GM06990 (cell line): ENCODE measurements at regions not wholly inside any gene's neighbourhood (a gene's known extent, or its start where the extent isn't known, plus 50 kb on each side); places are given as distances from the start of the nearest gene placed in this dataset.

Source experiments
- DNase-seq: peaks from one replicate; pipeline ENCODE4 v3.0.0-alpha.2; 2011; ENCODE audit not compliant: insufficient read length; ENCODE audit errors: extremely low read depth
- H3K27me3 ChIP-seq: replicated peaks from 2 replicates; pipeline ENCODE4 v1.6.0; 2011; ENCODE audit warnings: low read length; ENCODE audit not compliant: control insufficient read depth, insufficient read depth
- H3K36me3 ChIP-seq: 2 replicates; pipeline ENCODE4 v1.5.1; 2011; ENCODE audit warnings: low read length; ENCODE audit not compliant: control insufficient read depth, insufficient read depth
- H3K4me3 ChIP-seq: replicated peaks from 2 replicates; pipeline ENCODE4 v1.5.1; 2011; ENCODE audit warnings: low read depth, mild to moderate bottlenecking, control low read depth, low read length
- CTCF ChIP-seq: IDR thresholded peaks from 2 replicates; pipeline ENCODE4 v1.5.1; 2011; ENCODE audit warnings: low read length, control low read depth, mild to moderate bottlenecking, inconsistent platforms; ENCODE audit not compliant: insufficient read depth, poor library complexity, severe bottlenecking

GRCh38 chr16:79747688-79748087 is 147.2 kb upstream of the MAF start:
- H3K27me3 ChIP-seq = no peaks in the 10 kb centered on the region; the same call in 1 of the 2 replicates
- no peak overlapping the region for H3K4me3 ChIP-seq
- no peak for TF ChIP-seq CTCF
- DNase-seq = no peak
- H3K36me3 ChIP-seq = no peaks in the 10 kb centered on the region

- Histone ChIP-seq H3K27me3 (no peaks in the 10 kb centered on the region), H3K36me3 (no peaks in the 10 kb centered on the region), H3K4me3 (no peak overlapping the region)
- DNase-seq = no peak
- TF ChIP-seq CTCF = no peak
These were observed 139.7 kb upstream of the MAF start for GRCh38 chr16:79740252-79740651.

GRCh38 chr16:79735271-79735670 is 134.7 kb upstream of the MAF start:
- Histone ChIP-seq H3K27me3 (no peaks in the 10 kb centered on the region; the same call in 1 of the 2 replicates), H3K36me3 (no peaks in the 10 kb centered on the region), H3K4me3 (no peak overlapping the region)
- no peak for DNase-seq
- no peak for TF ChIP-seq CTCF

- H3K27me3 ChIP-seq = no peaks in the 10 kb centered on the region; the same call in 1 of the 2 replicates
- no peak for TF ChIP-seq CTCF
- no peaks in the 10 kb centered on the region for H3K36me3 ChIP-seq
These were observed 134.2 kb upstream of the MAF start for GRCh38 chr16:79734721-79735120.

GRCh38 chr16:79728923-79729240 is 128.3 kb upstream of the MAF start:
- TF ChIP-seq CTCF = no peak
- Histone ChIP-seq H3K36me3 (no peaks in the 10 kb centered on the region), H3K4me3 (no peak overlapping the region), H3K27me3 (no peaks in the 10 kb centered on the region; the same call in 1 of the 2 replicates)
- no peak for DNase-seq

More at GRCh38 chr16:79734721-79735120, 134.2 kb upstream of the MAF start:
- H3K4me3 ChIP-seq = no peak overlapping the region
- DNase-seq = no peak
